ENCODE measurements at regions not wholly inside any gene's neighbourhood (a gene's known extent, or its start where the extent isn't known, plus 50 kb on each side); places are given as distances from the start of the nearest gene placed in this dataset.

DNA sequence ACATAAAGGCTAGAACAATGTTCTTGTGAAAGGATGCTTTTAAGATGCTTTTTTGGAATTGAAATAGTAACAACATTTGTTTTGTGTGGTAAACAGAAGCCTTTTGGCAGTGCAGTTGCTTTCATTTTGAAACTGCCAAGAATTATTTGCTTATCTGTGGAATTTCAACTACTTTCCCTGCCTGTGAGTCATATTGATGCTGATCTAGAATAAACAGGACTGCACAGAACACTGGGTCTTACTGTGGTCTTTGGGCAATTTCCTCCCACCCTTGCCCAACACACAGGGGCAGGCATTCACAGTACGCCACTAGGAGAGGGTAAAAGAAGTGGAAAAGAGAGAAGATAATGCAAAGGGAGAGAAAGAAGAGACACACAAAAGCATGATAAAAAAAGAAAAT, 483.7 kb downstream of the ELAVL2 start:
- WGBS, result 56% methylated on average over 1 of the region's 1 CpG
- DNase-seq (ENCODE audit: extremely low spot score), result no peak

DNA sequence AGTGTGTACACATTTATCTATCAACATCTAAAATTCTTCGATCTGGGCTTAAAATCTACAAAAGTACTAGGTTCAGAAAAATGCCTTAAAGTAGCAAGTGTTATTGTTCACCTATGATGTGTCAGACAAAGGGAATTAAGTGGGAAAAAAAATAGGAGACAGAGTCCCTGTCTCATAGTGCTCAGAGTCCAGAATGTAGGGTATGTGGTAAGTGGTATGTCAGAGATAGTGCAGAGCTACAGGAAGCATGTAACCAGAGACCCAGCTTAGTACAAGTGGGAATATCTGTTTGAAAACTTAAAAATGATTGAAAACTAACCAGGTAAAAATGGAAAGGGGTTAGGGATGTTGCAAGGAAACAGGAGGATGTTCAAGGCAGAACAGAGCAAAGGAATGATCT, 482.8 kb downstream of the ELAVL2 start:
- Histone ChIP-seq H3K9me3 (no peaks in the 10 kb centered on the region), H3K27me3 (no peaks in the 10 kb centered on the region), H3K27ac (replicated peaks in 1 of 4) (no peak overlapping the region), H3K36me3 (no peaks in the 10 kb centered on the region), H3K4me3 (no peak overlapping the region), H3K4me1 (no peaks in the 10 kb centered on the region)
- DNase-seq (ENCODE audit: extremely low spot score), result no peak
- WGBS, result 100% methylated on average over 1 of the region's 1 CpG
- intact Hi-C loops (cut with DNase I), result no loop called here
- TF ChIP-seq POLR2A (IDR thresholded peaks at IDR 0.05; ENCODE audit: low read depth) (no peak), POLR2AphosphoS5 (IDR thresholded peaks at IDR 0.05) (no peak), EP300 (IDR thresholded peaks at IDR 0.05) (no peak)
- TF ChIP-seq, protein P1, sequence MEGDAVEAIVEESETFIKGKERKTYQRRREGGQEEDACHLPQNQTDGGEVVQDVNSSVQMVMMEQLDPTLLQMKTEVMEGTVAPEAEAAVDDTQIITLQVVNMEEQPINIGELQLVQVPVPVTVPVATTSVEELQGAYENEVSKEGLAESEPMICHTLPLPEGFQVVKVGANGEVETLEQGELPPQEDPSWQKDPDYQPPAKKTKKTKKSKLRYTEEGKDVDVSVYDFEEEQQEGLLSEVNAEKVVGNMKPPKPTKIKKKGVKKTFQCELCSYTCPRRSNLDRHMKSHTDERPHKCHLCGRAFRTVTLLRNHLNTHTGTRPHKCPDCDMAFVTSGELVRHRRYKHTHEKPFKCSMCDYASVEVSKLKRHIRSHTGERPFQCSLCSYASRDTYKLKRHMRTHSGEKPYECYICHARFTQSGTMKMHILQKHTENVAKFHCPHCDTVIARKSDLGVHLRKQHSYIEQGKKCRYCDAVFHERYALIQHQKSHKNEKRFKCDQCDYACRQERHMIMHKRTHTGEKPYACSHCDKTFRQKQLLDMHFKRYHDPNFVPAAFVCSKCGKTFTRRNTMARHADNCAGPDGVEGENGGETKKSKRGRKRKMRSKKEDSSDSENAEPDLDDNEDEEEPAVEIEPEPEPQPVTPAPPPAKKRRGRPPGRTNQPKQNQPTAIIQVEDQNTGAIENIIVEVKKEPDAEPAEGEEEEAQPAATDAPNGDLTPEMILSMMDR (IDR thresholded peaks at IDR 0.05), result no peak

More for the DNA sequence above, 483.7 kb downstream of the ELAVL2 start:
- H3K36me3 ChIP-seq, result no peaks in the 10 kb centered on the region
- H3K27ac ChIP-seq (replicated peaks in 1 of 4), result no peak overlapping the region
- no peaks in the 10 kb centered on the region for H3K4me1 ChIP-seq
- H3K9me3 ChIP-seq, result no peaks in the 10 kb centered on the region
- intact Hi-C loops (cut with DNase I), result no loop called here
- TF ChIP-seq POLR2A (IDR thresholded peaks at IDR 0.05; ENCODE audit: low read depth), result no peak
- TF ChIP-seq POLR2AphosphoS5 (IDR thresholded peaks at IDR 0.05), result no peak
- TF ChIP-seq EP300 (IDR thresholded peaks at IDR 0.05), result no peak
- TF ChIP-seq, protein P1 (IDR thresholded peaks at IDR 0.05), result no peak
- H3K27me3 ChIP-seq, result no peaks in the 10 kb centered on the region
- H3K4me3 ChIP-seq, result no peak overlapping the region

DNA sequence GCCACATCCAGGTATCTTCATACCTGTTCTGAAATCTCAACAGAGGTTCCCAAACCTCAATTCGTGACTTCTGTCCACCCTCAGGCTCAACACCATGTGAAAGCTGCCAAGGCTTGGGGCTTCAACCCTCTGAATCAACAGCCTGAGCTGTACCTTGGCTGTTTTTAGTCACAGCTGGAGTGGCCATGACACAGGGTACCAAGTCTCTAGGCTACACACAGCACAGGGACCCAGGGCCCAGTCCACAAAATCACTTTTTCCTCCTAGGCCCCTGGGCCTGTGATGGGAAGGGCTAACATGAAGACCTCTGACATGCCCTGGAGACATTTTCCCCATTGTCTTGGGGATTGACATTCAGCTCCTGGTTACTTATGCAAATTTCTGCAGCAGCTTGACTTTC, 464.9 kb downstream of the ELAVL2 start:
- H3K36me3 ChIP-seq, result no peaks in the 10 kb centered on the region
- H3K4me1 ChIP-seq, result no peaks in the 10 kb centered on the region
- H3K9me3 ChIP-seq, result peaks cover 0 to 21% (median 0%) of the 10 kb centered on the region in 4 donors
- H3K27ac ChIP-seq (replicated peaks in 1 of 4), result no peak overlapping the region
- H3K4me3 ChIP-seq, result no peak overlapping the region
- DNase-seq (ENCODE audit: extremely low spot score), result no peak
- TF ChIP-seq POLR2A (IDR thresholded peaks at IDR 0.05; ENCODE audit: low read depth) (no peak), POLR2AphosphoS5 (IDR thresholded peaks at IDR 0.05) (no peak), EP300 (IDR thresholded peaks at IDR 0.05) (no peak)
- TF ChIP-seq, protein P1 (IDR thresholded peaks at IDR 0.05), result no peak
- intact Hi-C loops (cut with DNase I), result no loop called here
- no peaks in the 10 kb centered on the region for H3K27me3 ChIP-seq
- WGBS, result 40% methylated on average over 1 of the region's 1 CpG

DNA sequence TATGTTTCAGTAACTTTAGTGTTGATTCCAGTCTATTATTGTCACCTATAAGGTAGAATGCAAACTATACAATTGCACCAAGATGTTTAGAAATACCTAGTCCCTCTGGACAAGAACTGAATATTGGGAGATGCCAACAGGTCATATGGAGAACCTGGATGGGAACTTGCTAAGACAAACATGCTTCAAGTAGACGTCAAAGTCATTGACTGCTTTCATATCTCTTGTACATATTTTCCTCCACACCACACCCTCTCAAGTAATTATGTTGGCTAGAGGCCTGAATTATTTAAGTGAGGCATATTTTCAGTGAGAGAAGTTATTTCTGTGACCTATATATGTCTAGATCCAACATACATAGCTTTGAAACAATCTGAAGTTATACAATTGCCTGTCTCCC, 453.3 kb downstream of the ELAVL2 start:
- no peak overlapping the region for H3K4me3 ChIP-seq
- no peaks in the 10 kb centered on the region for H3K4me1 ChIP-seq
- H3K9me3 ChIP-seq, result no peaks in the 10 kb centered on the region
- H3K27ac ChIP-seq (replicated peaks in 1 of 4), result no peak overlapping the region
- DNase-seq (ENCODE audit: extremely low spot score), result no peak
- intact Hi-C loops (cut with DNase I), result no loop called here
- H3K36me3 ChIP-seq, result no peaks in the 10 kb centered on the region
- H3K27me3 ChIP-seq, result no peaks in the 10 kb centered on the region
- whole genome bisulfite sequencing, result 92% methylated on average over 1 of the region's 1 CpG
- TF ChIP-seq, protein P1 (IDR thresholded peaks at IDR 0.05), result no peak
- TF ChIP-seq POLR2AphosphoS5 (IDR thresholded peaks at IDR 0.05) (no peak), POLR2A (IDR thresholded peaks at IDR 0.05; ENCODE audit: low read depth) (no peak)

DNA sequence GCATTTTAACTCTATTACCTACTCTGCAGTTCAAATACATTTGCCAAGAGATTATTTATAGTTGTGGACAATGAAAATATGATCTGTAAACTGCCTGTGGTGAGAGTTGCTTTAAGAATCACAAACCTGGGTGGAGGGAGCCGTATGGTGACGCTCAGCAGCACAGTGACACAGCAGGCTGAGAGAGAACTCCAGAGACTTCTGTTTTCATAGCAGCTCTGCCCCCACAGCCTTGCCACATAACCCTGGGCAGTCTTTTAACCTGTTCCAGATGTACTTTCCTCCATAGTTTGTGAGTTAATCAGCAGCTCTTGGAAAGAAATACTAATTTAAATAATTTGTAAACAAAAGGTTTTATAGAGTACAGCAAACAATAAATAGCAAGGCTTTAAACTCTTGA, 450.5 kb downstream of the ELAVL2 start:
- H3K27ac ChIP-seq (replicated peaks in 1 of 4), result no peak overlapping the region
- DNase-seq (ENCODE audit: extremely low spot score), result no peak
- no peaks in the 10 kb centered on the region for H3K36me3 ChIP-seq
- 63% methylated on average over 2 of the region's 2 CpGs for WGBS
- no peaks in the 10 kb centered on the region for H3K4me1 ChIP-seq
- no peaks in the 10 kb centered on the region for H3K27me3 ChIP-seq
- no peak overlapping the region for H3K4me3 ChIP-seq
- H3K9me3 ChIP-seq, result no peaks in the 10 kb centered on the region
- intact Hi-C loops (cut with DNase I), result no loop called here
- TF ChIP-seq POLR2AphosphoS5 (IDR thresholded peaks at IDR 0.05) (no peak), POLR2A (IDR thresholded peaks at IDR 0.05; ENCODE audit: low read depth) (no peak), EP300 (IDR thresholded peaks at IDR 0.05) (no peak)
- TF ChIP-seq, protein P1 (IDR thresholded peaks at IDR 0.05), result no peak

Measured in esophagus muscularis mucosa (tissue), 4 donors.